ENCODE measurements at regions not wholly inside any gene's neighbourhood (a gene's known extent, or its start where the extent isn't known, plus 50 kb on each side); places are given as distances from the start of the nearest gene placed in this dataset.

DNA sequence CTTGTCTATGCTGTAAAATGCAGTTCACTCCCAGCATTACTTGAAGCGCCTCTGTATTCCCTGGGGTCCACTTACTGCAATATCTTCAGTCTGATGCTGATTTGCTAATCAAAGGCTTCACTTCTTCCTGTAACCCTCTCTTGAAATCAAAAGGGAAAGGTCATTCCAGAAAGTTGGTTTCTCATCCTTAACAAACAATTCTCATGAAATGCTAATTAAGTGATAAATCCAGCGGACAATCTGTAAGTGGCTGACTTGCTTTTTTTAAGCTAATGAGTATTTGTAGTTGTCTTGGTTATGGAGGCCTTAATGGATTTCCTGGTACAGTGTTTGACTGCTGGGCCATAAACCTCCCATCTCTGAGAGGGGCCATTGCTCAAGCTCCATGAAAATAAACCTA lies 499.6 kb upstream of the HS6ST1 start:
- H3K4me3 ChIP-seq, result no peak overlapping the region
- H3K36me3 ChIP-seq, result no peaks in the 10 kb centered on the region
- 76 to 85% (median 81%) methylated on average over 2 of the region's 2 CpGs for WGBS, 3 donors
- no peaks in the 10 kb centered on the region for H3K27me3 ChIP-seq
- DNase-seq, result no peak
- H3K9me3 ChIP-seq, result no peaks in the 10 kb centered on the region
- TF ChIP-seq, protein P1, sequence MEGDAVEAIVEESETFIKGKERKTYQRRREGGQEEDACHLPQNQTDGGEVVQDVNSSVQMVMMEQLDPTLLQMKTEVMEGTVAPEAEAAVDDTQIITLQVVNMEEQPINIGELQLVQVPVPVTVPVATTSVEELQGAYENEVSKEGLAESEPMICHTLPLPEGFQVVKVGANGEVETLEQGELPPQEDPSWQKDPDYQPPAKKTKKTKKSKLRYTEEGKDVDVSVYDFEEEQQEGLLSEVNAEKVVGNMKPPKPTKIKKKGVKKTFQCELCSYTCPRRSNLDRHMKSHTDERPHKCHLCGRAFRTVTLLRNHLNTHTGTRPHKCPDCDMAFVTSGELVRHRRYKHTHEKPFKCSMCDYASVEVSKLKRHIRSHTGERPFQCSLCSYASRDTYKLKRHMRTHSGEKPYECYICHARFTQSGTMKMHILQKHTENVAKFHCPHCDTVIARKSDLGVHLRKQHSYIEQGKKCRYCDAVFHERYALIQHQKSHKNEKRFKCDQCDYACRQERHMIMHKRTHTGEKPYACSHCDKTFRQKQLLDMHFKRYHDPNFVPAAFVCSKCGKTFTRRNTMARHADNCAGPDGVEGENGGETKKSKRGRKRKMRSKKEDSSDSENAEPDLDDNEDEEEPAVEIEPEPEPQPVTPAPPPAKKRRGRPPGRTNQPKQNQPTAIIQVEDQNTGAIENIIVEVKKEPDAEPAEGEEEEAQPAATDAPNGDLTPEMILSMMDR (IDR thresholded peaks at IDR 0.05), result no peak
- TF ChIP-seq EP300 (IDR thresholded peaks at IDR 0.05) (no peak), POLR2A (IDR thresholded peaks at IDR 0.05) (no peak)
- peaks cover 1% of the 10 kb centered on the region for H3K4me1 ChIP-seq (ENCODE audit: insufficient read depth)
- intact Hi-C loops (cut with DNase I), result no loop called here
- H3K27ac ChIP-seq, result no peak overlapping the region

DNA sequence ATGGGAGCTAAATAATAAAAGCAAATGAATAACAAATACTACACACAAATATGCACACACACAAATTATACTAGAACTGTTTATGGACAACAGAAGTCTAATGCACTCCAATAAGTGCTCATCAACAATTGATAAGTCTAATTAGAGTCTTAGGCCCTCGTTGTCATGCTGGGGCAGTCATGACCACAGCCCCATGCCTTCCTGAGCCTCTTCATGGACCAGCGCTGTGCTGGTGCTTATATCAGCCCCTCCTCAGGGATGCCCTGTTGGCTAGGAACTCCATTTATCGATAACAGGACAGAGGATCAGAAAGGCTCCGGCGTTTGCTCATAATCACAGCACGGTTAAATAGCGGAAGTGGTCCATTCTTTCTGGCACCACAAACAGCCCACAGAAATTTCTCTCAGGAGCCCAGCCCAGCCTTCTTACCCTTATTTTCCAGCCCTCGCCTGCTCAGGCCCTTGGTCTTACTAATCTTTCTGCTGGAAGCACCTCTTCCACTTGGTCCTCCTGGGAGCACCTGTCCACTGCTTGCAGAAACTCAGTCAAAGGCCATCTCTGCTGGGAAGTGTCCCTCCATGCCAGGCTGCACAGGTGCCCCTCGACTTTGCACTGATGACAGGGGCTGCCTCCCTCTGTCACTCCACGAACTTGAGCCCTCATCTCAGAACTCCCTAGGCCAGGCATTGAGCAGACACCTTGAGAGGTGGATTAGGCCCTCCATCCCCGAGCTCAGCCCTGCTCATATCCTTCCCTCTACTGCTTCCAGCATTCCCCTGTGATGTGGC lies 500.2 kb upstream of the HS6ST1 start:
- Histone ChIP-seq H3K27ac (no peak overlapping the region), H3K9me3 (no peaks in the 10 kb centered on the region), H3K4me3 (no peak overlapping the region), H3K36me3 (no peaks in the 10 kb centered on the region), H3K27me3 (no peaks in the 10 kb centered on the region), H3K4me1 (ENCODE audit: insufficient read depth) (peaks cover 1% of the 10 kb centered on the region)
- intact Hi-C loops (cut with DNase I), result no loop called here
- DNase-seq, result no peak
- WGBS, 3 donors, result 91 to 96% (median 92%) methylated on average over 11 of the region's 11 CpGs
- no peak for TF ChIP-seq POLR2A (IDR thresholded peaks at IDR 0.05)
- TF ChIP-seq EP300 (IDR thresholded peaks at IDR 0.05), result no peak
- TF ChIP-seq, protein P1 (IDR thresholded peaks at IDR 0.05), result no peak

DNA sequence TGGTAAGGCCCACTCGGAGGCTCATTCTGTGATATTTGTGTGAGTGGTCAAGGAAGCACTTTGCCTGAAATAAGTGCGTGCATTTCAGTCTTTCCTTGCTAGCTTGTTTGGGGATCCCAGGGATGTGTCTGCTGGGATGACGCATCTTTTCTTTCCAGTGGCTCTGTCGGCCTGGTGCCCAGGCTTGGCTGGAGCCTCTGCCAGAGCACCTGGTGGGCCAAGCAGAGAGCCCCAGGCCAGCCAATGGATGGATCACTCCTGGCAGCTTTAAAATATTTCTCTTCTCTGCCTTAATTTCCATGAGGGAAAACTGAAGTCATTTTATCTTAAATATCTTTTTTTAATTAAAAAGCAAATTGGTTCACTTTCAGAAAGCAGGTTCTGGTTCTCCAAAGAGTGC lies 501.8 kb upstream of the HS6ST1 start:
- Histone ChIP-seq H3K4me1 (ENCODE audit: insufficient read depth) (peaks cover 1% of the 10 kb centered on the region), H3K27me3 (no peaks in the 10 kb centered on the region), H3K9me3 (no peaks in the 10 kb centered on the region), H3K27ac (no peak overlapping the region), H3K4me3 (no peak overlapping the region), H3K36me3 (no peaks in the 10 kb centered on the region)
- WGBS, 3 donors, result 86 to 95% (median 87%) methylated on average over 4 of the region's 4 CpGs
- DNase-seq, result no peak
- intact Hi-C loops (cut with DNase I), result no loop called here
- no peak for TF ChIP-seq POLR2A (IDR thresholded peaks at IDR 0.05)

DNA sequence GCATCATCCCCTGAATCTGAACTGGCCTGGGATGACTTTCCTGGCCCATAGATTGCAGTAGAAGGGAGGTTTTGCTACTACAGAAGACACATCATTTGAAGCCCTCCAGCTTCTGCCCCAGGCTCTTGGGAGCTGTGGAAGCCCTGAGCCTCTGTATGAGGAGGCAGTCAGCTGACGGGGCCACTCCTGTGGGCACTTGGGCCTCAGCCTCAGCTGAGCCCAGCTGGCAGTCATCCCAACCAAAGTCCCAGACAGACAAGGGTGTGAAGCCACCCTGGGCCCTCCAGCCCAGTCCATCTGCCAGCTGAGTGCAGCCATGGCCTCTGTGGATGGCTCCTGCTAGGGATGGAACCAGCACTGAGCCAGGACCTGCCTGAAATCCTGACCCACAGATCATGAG lies 502.3 kb upstream of the HS6ST1 start:
- intact Hi-C loops (cut with DNase I), result no loop called here
- no peak for DNase-seq
- H3K9me3 ChIP-seq, result no peaks in the 10 kb centered on the region
- no peak overlapping the region for H3K4me3 ChIP-seq
- no peaks in the 10 kb centered on the region for H3K36me3 ChIP-seq
- no peaks in the 10 kb centered on the region for H3K27me3 ChIP-seq
- WGBS, 3 donors, result 100% methylated on average over 1 of the region's 1 CpG
- H3K27ac ChIP-seq, result no peak overlapping the region
- TF ChIP-seq EP300 (IDR thresholded peaks at IDR 0.05) (no peak), POLR2A (IDR thresholded peaks at IDR 0.05) (no peak)
- TF ChIP-seq, protein P1 (IDR thresholded peaks at IDR 0.05), result no peak
- peaks cover 1% of the 10 kb centered on the region for H3K4me1 ChIP-seq (ENCODE audit: insufficient read depth)

DNA sequence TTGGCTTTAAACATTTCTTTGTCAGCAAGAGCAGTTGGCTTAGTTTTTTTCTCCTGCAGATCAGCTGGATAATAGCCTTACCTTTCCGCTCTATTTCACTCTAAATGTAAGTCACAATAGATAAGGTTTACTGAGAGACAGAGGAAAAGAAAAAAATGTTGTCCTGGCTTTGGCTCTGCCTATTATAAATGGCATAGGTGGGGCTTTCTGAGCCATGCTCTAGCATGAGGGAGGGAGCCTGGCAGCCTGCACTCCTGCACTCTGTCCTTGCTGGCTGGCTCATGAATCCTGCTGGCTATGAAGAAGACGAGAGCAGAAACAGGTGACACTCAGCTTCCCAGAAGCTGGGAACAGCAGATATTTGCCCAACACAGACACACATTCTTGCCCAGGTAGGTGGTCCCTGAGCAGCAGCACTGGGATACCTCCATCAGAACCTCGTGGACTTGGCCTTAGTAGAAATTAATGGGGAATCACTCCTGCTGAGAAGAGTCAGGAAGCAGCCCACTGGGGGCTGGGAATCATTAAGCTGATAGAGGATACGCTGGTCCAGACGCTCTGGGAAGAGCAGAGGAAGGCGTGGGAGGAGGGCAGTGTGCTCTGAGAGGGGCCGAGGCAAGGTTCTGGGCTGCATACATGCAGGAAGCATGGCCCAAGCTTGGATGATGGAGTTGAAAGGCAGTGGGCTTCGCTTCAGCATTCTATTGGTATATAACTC lies 514.4 kb upstream of the HS6ST1 start:
- no peaks in the 10 kb centered on the region for H3K9me3 ChIP-seq
- H3K27ac ChIP-seq, result no peak overlapping the region
- no peak overlapping the region for H3K4me3 ChIP-seq
- WGBS, 3 donors, result 30 to 31% (median 30%) methylated on average over 8 of the region's 8 CpGs
- no peaks in the 10 kb centered on the region for H3K36me3 ChIP-seq
- intact Hi-C loops (cut with DNase I), result no loop called here
- no peaks in the 10 kb centered on the region for H3K27me3 ChIP-seq
- DNase-seq, result no peak
- TF ChIP-seq POLR2A (IDR thresholded peaks at IDR 0.05), result no peak
- TF ChIP-seq EP300 (IDR thresholded peaks at IDR 0.05), result no peak
- TF ChIP-seq, protein P1 (IDR thresholded peaks at IDR 0.05), result no peak
- H3K4me1 ChIP-seq (ENCODE audit: insufficient read depth), result no peaks in the 10 kb centered on the region

Measured in ovary (tissue), 7 donors.